ENCODE measurements at regions not wholly inside any gene's neighbourhood (a gene's known extent, or its start where the extent isn't known, plus 50 kb on each side); places are given as distances from the start of the nearest gene placed in this dataset.
"Not testable (repeated sequence)": the region's sequence is repeated elsewhere in the genome, so short reads cannot be mapped to it uniquely, and the experiment has no call there.

DNA sequence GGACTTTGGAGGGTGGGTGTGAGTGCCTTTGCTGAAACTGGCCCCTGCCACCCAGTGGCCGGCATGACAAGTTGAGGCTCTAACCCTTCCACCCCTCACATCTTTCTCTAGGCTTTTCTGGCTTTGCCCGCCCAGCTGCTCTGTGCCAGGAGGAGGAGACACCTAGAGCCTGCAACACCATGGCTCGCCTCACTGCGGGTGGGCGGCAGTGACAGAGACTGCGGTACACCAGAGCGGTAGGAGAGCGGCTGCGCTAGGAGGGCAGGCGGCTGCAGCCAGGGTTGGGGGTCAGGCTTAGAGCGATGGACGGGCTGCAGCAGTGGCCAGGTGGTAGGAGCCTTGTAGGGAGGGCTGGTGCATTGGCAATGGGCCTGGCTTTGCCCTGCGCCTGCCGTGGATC is 1556.9 kb downstream of the RPIA start:
- TF ChIP-seq, protein P1, sequence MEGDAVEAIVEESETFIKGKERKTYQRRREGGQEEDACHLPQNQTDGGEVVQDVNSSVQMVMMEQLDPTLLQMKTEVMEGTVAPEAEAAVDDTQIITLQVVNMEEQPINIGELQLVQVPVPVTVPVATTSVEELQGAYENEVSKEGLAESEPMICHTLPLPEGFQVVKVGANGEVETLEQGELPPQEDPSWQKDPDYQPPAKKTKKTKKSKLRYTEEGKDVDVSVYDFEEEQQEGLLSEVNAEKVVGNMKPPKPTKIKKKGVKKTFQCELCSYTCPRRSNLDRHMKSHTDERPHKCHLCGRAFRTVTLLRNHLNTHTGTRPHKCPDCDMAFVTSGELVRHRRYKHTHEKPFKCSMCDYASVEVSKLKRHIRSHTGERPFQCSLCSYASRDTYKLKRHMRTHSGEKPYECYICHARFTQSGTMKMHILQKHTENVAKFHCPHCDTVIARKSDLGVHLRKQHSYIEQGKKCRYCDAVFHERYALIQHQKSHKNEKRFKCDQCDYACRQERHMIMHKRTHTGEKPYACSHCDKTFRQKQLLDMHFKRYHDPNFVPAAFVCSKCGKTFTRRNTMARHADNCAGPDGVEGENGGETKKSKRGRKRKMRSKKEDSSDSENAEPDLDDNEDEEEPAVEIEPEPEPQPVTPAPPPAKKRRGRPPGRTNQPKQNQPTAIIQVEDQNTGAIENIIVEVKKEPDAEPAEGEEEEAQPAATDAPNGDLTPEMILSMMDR (IDR thresholded peaks at IDR 0.05 in 2 of 3, conservative IDR thresholded peaks at IDR 0.05 in 1 of 3; ENCODE audit: control insufficient read depth in 2 of 3, extremely low read depth in 1 of 3, insufficient read depth in 1 of 3, low read depth in 3 of 3, low read length in 3 of 3) = not testable (repeated sequence)
- TF ChIP-seq, protein P2, sequence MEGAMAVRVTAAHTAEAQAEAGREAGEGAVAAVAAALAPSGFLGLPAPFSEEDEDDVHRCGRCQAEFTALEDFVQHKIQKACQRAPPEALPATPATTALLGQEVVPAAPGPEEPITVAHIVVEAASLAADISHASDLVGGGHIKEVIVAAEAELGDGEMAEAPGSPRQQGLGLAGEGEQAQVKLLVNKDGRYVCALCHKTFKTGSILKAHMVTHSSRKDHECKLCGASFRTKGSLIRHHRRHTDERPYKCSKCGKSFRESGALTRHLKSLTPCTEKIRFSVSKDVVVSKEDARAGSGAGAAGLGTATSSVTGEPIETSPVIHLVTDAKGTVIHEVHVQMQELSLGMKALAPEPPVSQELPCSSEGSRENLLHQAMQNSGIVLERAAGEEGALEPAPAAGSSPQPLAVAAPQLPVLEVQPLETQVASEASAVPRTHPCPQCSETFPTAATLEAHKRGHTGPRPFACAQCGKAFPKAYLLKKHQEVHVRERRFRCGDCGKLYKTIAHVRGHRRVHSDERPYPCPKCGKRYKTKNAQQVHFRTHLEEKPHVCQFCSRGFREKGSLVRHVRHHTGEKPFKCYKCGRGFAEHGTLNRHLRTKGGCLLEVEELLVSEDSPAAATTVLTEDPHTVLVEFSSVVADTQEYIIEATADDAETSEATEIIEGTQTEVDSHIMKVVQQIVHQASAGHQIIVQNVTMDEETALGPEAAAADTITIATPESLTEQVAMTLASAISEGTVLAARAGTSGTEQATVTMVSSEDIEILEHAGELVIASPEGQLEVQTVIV (IDR thresholded peaks at IDR 0.05; ENCODE audit: borderline replicate concordance, partially characterized antibody) = not testable (repeated sequence)
- not testable (repeated sequence) for TF ChIP-seq HDAC6 (IDR thresholded peaks at IDR 0.05; ENCODE audit: unreplicated experiment); SP1 (IDR thresholded peaks at IDR 0.05; ENCODE audit: low read depth, low read length); ZNF24 (IDR thresholded peaks at IDR 0.05); CREB1 (IDR thresholded peaks at IDR 0.05; ENCODE audit: low read depth); RCOR1 (conservative IDR thresholded peaks at IDR 0.05; ENCODE audit: low read depth, low read length); MXI1 (IDR thresholded peaks at IDR 0.05; ENCODE audit: low read depth, low read length); TCF12 (IDR thresholded peaks at IDR 0.05; ENCODE audit: low read depth, low read length); MEF2A (IDR thresholded peaks at IDR 0.05; ENCODE audit: insufficient read depth, low read depth, low read length); CHD2 (IDR thresholded peaks at IDR 0.05; ENCODE audit: borderline replicate concordance, low read depth, low read length)
- TF ChIP-seq, protein P3, sequence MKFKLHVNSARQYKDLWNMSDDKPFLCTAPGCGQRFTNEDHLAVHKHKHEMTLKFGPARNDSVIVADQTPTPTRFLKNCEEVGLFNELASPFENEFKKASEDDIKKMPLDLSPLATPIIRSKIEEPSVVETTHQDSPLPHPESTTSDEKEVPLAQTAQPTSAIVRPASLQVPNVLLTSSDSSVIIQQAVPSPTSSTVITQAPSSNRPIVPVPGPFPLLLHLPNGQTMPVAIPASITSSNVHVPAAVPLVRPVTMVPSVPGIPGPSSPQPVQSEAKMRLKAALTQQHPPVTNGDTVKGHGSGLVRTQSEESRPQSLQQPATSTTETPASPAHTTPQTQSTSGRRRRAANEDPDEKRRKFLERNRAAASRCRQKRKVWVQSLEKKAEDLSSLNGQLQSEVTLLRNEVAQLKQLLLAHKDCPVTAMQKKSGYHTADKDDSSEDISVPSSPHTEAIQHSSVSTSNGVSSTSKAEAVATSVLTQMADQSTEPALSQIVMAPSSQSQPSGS (IDR thresholded peaks at IDR 0.05; ENCODE audit: low read length) = not testable (repeated sequence)
- TF ChIP-seq, protein P4, sequence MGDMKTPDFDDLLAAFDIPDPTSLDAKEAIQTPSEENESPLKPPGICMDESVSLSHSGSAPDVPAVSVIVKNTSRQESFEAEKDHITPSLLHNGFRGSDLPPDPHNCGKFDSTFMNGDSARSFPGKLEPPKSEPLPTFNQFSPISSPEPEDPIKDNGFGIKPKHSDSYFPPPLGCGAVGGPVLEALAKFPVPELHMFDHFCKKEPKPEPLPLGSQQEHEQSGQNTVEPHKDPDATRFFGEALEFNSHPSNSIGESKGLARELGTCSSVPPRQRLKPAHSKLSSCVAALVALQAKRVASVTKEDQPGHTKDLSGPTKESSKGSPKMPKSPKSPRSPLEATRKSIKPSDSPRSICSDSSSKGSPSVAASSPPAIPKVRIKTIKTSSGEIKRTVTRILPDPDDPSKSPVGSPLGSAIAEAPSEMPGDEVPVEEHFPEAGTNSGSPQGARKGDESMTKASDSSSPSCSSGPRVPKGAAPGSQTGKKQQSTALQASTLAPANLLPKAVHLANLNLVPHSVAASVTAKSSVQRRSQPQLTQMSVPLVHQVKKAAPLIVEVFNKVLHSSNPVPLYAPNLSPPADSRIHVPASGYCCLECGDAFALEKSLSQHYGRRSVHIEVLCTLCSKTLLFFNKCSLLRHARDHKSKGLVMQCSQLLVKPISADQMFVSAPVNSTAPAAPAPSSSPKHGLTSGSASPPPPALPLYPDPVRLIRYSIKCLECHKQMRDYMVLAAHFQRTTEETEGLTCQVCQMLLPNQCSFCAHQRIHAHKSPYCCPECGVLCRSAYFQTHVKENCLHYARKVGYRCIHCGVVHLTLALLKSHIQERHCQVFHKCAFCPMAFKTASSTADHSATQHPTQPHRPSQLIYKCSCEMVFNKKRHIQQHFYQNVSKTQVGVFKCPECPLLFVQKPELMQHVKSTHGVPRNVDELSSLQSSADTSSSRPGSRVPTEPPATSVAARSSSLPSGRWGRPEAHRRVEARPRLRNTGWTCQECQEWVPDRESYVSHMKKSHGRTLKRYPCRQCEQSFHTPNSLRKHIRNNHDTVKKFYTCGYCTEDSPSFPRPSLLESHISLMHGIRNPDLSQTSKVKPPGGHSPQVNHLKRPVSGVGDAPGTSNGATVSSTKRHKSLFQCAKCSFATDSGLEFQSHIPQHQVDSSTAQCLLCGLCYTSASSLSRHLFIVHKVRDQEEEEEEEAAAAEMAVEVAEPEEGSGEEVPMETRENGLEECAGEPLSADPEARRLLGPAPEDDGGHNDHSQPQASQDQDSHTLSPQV (IDR thresholded peaks at IDR 0.05) = not testable (repeated sequence)
- TF ChIP-seq, protein P5, sequence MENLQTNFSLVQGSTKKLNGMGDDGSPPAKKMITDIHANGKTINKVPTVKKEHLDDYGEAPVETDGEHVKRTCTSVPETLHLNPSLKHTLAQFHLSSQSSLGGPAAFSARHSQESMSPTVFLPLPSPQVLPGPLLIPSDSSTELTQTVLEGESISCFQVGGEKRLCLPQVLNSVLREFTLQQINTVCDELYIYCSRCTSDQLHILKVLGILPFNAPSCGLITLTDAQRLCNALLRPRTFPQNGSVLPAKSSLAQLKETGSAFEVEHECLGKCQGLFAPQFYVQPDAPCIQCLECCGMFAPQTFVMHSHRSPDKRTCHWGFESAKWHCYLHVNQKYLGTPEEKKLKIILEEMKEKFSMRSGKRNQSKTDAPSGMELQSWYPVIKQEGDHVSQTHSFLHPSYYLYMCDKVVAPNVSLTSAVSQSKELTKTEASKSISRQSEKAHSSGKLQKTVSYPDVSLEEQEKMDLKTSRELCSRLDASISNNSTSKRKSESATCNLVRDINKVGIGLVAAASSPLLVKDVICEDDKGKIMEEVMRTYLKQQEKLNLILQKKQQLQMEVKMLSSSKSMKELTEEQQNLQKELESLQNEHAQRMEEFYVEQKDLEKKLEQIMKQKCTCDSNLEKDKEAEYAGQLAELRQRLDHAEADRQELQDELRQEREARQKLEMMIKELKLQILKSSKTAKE (IDR thresholded peaks at IDR 0.05; ENCODE audit: low read depth, poor library complexity, severe bottlenecking) = not testable (repeated sequence)

All from GM12878 (cell line).